HG03066 (cell line): ENCODE measurements at regions not wholly inside any gene's neighbourhood (a gene's known extent, or its start where the extent isn't known, plus 50 kb on each side); places are given as distances from the start of the nearest gene placed in this dataset.
A peak's percentile ranks its signal among the peaks of the same experiment; 100 is the strongest.

Experiments
- ATAC-seq: cut with Tn5 transposase; IDR thresholded peaks from one replicate; pipeline ENCODE4 v1.9.1; 2021; ENCODE audit warnings: low read depth; ENCODE audit not compliant: unreplicated experiment

DNA sequence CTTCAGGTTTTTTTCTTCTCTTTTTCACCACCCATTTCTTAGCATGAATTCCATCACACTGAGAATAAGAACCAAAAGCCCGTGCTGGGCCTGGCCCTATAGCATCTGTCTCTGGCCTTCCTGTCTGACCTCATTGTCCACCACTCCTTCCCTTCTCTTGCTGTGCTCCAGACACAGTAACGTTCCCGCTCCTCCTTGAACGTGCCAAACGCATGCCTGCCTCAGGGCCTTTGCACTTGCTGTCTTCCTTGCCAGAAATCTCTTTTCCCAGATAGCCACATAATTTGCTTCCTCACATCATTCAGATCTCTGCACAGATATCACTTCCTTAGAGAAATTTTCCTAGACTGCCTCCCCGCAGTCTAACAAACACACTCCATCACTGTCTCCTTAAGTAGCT is 119.6 kb upstream of the CPSF6 start:
- no peak for ATAC-seq

DNA sequence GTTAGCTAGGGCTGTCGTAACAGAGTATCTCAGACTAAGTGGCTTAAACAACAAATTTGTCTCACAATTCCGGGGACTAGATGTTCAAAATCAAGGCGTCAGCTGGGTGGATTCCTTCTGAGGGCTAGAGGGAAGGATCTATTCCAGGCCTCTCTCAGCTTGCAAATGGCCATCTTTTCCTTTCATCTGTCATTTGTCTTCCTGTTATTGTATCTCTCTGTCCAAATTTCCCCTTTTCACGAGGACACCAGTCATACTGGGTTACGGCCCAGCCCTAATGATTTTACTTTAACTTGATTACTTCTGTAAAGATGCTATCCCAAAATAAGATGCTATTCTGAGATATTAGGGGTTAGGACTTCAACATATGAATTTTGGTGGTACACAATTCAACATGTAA is 119.0 kb upstream of the CPSF6 start:
- ATAC-seq: no peak

DNA sequence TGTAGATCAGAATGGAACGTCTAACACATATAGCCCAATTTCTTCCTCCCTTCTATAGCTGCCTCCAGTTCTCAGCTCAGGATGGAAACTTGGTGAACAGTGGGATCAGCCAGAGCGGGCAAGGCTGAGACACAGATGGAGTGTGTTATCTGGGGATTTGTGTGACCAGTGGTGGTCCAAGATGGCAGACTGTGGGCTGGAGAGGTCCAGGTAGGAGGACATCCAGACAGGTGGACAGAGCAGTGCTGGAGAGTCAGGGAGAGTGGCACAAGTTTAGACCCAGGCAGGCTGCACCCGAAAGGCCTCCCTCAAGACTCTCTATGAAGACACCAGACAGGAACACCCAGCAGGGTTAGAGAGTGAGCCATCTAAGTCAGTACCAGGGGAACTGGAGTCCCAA is 116.1 kb upstream of the CPSF6 start:
- no peak for ATAC-seq

DNA sequence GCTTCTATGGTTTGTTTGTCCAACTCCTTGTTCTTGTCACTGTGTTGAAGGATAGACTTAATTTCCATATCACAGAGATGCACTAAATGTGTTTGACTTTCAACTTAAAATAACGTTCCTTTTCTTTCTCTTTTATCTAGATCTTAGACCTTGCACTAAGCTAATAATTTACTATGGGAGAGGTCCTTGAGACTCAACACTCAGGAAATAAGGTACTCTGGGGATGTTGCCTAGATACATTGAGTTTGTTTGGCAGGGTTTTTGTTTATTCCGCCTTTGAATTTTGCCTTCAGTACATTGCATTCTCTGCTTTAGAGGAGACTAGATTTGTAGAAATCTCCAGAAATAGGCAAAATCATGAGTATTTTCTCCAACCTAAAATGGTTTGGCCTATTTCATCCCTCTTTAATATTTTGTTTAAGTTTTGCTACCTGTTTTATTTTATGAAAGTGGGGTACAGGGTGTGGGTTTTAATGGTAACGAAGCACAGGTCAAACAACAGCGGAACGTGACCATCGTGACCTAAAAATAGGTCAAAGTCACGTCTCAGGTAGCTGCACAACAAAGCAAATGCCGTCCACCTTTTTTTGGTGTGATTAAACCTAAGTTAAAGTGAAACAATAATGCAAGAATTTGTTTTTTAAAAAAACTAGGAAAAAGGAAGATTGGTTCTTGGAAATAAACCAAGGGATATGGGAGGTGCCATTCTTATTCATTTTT is 115.3 kb upstream of the CPSF6 start:
- no peak for ATAC-seq

DNA sequence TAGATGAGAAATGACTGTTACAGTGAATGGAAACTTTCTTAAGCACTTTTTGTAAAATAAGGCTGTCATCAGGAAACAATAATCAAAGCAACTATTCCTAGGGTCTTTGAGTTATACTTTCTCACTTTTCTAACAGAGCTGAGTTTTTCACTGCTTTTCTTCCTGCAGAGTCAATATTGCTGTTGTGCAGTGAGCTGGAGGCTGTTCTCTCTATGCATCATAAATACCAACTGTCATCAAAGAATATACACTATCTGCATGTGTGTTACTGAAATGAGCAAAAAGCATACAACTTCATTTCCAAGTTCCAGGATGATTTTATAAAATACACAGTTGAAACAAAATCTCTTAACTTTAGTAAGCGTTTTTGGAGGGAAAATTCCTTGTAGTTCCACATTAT is 110.4 kb upstream of the CPSF6 start:
- ATAC-seq: no peak

DNA sequence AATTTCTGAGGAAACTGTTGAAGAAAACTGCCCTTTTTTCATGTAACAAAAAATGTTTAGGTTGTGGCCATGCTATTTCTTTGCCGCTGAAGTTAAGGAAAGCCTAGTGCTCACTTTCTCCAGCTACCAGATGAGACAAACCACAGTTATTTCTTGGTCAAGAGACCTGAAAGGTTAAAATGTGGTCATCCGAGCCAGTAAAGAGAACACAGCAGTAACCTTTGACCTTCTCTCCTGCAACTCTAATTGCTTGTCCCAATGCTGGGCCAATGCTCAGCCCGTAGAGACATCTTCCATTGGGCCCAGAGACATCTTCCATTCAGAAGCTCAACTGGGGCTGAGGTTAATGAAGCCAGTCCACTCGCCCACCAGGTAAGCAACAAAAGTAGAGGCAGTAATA is 109.8 kb upstream of the CPSF6 start:
- no peak for ATAC-seq

DNA sequence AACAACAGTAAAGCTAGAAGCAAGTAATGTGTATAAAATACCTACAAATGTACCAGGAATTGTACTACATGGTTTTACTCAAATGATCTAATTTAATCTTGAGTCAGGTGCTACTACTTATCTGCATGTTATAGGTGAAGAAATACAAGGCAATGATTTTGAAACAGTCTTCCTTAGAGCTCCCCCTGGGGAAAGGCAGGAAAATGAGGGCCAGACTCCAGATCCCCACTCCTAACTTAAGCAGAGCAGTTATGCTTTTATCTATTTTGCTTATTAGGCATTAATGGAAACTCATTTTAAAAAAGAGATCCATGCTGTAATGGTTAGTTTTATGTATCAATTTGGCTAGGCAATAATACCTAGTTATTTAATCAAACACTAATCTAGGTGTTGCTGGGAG is 109.3 kb upstream of the CPSF6 start:
- ATAC-seq: no peak

DNA sequence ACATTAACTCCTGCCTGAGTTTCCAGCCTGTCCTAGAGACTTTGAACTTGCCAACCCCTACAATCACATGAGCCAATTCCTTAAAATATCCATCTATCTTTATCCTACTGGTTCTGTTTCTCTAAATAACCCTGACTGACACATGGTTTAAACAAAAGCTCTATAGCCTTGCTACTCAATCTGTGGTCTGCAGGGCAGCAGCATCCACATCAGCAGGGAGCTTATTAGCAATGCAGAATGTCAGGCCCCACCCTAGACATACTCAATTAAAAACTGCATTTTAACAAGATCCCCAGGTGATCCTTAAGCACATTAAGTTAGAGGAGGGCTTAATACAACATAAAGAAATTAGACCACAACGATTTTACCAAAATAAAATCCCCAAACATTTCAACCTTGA is 108.3 kb upstream of the CPSF6 start:
- no peak for ATAC-seq

DNA sequence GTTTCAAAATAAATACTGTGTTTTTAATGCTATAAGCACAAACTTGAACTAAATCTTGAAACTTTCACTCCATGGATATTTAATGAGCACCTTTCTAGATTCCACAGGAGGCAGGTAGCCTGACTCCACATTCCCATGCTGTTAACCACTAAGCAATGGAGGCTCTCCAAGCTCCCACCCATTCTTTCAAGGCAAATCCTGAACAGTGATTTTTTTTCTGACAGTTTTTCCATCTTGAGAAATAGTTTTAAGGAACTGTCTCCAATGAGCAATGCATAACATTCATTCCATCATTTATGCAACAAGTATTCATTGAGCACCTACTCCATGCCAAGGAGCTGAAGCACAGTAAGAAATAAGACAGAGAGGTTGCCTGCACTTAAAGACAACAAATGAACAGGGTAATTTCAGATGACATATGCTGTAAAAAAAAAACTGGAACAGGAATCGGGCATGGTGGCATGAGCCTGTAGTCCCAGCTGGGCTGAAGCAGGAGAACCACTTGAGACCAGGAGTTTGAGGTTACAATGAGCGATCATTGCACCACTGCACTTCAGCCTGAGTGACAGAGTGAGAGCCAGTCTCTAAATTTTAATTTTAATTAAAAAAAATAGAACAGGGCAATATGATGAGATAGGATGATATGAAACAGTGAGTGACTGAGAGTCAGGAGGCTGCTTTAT is 102.3 kb upstream of the CPSF6 start:
- ATAC-seq: no peak

DNA sequence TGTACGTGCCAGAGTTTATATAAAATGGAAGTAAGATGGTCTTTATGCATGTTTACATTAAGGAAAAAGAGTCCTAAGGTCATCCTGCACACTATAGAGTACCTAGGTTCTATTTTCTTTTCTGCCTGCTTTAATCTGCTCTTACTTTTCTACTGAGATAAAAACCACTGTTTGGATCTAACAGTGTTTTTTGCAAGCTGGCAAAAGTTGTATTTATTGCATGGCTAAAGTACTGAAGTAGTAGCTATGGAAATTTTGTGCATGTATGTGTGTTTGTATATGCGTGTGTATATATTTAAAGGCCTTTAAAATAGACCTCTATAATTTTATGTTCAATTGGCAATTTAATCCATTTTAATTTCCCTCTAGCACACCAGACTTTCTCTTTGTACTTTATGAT is 98.3 kb upstream of the CPSF6 start:
- no peak for ATAC-seq

DNA sequence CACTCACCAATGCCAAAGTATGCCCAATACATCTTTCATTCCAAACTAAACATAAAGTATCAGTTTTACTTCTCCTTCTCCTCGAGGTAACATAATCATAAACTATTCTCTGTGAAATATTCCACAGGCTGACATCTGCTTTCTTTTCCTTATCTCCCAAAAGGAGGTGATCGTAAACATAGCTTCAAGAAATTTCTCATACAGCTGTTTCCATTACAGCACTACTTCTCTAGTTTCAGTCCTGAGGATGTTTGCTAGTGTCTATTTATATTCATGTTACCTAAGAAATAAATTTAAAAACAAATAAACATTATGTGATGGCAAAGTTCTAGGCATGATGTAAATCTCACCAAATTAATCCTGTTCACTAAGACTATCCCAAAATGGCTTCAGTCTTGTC is 90.1 kb upstream of the CPSF6 start:
- no peak for ATAC-seq

DNA sequence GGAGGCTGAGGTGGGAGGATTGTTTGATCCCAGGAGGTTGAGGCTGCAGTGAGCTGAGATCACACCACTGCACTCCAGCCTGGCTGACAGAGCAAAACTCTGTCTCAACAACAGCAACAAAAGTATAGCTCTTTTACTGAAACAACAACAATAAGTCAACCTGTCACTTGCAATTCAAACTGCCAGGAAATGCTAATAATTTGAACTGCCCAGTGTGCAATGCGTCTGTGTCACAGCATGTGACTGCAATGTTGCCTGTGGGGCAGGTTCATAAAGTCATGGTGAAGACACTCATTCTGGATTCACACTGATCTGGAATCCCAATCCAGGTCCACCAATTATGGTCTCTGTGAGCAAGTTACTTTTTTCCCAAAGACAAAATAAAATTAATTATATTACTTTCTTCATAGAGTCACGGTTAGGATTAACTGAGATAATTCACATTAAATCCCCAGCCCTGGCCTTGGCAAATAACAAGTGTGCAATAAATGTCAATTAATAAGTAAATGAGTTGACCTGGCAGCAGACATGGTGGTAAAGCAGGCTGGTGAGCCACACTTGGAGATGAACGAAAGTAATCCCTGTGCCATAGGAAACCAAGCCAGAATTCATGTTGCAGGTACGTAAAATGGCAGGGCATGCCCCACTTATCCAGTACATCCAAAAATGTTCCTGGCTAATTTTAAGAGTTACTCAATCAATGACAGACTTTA is 89.1 kb upstream of the CPSF6 start:
- ATAC-seq: no peak

DNA sequence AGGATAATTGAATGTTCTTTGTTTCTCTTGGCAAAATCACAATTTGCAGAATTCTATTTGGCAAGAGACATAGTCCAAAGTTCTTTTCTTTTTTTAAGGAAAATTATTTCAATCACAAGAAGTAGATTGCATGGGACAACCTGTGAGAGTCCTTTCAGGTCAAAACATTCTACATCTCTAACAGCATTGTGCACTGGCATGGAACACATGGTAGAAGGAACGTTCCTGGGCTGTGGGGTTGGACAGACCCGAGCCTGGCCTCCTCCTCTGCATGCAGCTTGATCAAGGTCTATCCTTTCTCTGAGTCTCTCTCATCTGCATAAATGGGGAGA is 88.6 kb upstream of the CPSF6 start:
- no peak for ATAC-seq

DNA sequence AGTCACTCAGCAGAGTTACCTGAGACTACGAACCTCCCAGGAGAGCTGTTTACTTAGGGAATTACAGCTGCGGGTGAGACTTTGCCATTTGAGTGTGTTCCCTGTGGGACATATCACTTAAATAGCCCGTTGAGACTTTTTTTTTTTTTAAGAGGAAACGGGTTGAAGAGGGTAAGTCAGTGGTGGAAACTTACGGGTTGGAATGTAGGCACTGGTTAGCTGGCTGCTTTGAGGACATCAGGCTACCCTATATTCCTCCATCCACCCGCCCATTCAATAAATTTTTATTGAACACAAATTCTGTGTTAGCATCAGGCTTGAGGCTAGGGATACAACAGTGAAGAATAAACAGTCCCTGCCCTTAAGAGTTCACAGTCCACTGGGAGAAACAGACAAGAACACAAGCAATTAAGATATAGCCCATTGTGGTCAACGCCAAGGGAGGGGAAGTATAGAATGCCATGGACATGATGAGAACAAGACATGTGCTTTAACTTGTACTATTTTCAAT is 88.1 kb upstream of the CPSF6 start:
- no peak for ATAC-seq

DNA sequence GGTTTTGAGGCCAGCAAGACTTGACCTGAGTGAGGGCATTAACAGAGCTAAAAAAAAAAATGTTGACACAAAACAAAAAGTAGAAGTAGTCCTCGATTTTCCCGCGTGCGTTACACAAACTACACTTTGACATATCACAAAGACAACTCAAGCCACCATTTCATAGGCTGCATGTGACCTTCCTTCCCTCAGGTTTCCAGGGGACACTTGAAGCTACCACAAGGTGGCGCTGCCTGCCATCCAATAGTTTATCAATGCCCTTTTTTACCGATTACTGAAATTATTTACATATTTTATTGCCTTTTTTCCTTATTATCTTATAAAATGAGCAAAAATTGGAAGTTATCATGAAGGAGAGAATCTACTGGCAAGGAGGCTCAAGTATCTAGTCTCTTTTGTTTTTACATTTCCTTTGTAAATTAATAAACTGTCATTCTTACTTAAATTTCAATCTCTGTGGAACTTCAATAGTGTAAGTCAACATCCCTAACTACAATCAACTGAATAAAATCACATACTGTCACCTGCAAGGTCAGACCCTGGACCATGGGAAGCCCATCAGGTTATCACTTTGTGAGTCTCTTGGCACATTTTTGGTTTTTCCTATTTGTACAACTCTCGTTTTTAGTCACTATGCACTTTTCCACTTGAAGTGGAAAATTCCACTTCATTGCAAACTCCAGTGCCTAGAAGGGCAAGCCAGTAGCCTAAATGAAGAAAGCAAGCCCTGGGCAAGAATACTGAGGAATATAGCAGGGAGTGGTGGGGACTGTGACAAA is 84.6 kb upstream of the CPSF6 start:
- peak; percentile 44 for ATAC-seq

DNA sequence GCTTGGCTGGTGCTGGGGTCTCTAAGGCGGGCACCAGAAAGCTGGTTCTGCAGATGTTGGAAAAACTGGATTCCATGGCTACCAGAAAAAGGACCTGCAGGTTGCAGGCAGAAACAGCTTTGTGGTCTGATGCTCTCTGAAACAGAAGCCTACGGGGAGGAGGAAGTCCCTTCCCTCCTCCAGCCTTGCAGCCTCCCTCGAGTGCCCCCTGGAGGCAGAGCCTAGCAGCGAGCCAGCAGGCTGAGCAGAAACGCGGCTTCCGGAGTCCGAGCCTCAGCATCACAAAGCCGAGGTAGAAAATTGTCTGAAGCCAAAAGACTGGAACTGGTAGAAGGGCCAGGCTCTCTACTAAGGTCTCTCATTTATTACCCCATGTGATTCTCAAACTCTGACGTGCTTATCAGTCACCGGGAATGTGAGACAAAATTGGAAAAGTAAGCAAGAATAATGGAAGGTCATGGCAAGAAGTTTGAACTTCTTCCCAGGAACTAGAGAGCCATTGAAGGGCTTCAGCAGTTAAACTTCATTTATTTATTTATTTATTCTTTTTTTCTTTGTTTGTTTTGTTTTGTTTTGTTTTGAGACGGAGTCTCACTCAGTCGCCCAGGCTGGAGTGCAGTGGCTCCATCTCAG is 82.2 kb upstream of the CPSF6 start:
- ATAC-seq: peak; percentile 98

DNA sequence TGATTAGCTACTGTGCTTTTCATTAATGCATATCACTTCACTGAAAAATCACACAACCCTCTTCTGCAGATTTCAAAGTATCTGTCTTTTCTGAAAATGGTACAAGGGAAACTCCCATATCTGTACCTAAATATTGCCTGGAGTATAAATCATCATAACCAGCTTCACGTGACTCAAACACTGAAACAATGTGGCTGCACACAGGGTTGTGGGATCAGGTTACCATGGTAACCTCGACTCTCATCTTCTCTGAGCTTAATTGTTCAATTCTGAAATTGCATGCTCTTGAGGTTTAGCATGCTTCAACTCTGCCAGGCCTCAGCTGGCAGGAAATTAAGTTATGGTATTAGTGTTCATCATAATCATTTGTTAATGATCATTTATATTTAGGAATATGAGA is 77.5 kb upstream of the CPSF6 start:
- no peak for ATAC-seq

DNA sequence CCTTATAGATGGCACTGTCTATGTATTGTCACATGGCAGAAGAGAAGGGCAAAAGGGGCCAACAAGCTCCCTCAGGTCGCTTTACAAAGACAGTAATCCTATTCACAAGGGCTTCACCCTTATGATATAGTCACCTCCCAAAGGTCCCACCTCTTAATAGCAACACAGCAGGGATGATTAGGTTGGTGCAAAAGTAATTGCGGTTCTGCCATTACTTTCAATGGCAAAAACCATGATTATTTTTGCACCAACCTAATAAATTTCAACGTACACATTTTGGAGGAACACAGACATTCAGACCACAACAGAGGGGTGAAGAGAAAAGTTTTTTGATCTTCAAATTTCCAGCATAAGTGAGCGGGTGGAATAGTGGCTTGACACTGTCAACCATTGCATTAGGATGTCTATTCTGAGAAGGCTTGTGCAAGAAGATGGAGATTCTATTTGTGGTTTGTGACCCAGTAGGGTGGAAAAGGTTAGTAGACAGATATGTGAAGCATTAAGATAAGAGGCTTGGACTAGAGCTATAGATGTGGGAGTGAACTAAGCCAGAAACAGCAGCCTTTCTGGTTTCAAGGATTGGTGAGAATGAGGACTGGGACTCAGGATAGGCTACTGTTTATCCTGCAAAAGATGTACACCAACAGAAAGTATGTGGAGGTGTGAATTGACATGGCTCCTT is 75.5 kb upstream of the CPSF6 start:
- ATAC-seq: no peak

DNA sequence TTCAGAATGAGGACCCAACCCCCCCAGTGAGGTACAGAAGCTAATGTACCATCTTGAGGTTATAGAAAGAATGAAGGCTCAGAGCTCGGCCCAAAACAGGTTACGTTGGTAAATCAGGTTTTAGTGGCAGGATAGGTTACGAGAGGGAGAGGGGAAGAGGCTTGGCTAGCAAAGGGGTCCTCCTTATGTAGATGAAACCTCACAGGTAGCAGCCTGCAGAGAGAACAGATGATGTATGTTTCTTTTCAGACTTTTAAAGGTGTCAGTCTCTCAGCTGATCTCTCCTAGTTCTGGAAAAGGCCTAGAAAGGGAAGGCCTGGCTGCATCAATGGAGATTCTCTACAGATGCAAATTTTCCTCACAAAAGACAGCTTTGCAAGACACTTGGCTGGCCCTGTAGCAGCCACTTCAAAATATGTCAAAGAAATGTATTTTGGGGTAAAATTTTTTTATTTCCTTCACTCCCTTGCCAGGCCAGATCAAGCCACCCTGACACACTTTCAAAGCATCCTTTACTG is 71.7 kb upstream of the CPSF6 start:
- ATAC-seq: no peak

DNA sequence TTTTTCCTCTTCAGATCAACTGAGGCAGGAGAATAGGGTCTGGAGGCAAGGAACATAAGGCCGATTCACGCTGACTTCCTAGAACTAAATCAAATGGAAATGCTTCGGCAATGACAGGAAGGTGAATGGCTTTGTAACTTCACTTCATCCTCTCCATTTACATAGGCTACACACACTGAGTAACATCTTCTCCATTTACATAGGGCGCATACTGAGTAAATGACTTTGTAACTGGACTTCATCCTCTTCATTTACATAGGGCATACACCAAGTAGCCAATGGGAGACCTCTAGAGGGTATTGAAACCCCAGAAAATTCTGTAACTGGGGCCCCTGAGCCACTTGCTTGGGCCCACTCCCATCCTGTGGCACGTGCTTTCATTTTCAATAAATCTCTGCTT is 71.0 kb upstream of the CPSF6 start:
- ATAC-seq: no peak
